GM23338 (cell line): ENCODE measurements at regions not wholly inside any gene's neighbourhood (a gene's known extent, or its start where the extent isn't known, plus 50 kb on each side); places are given as distances from the start of the nearest gene placed in this dataset.

ENCODE experiments used
- ATAC-seq: fragments of 200-7000 bp; cut with Tn5 transposase; 3 replicates; pipeline ENCODE4 v1.9.1; 2020
- DNase-seq: peaks from one replicate; pipeline ENCODE4 v3.0.0-alpha.2; 2015; ENCODE audit warnings: low spot score
- H2AFZ ChIP-seq: fragments of 200-600 bp; sonication (generic); 2 replicates; pipeline ENCODE4 v1.8.0; 2016; ENCODE audit warnings: antibody characterized with exemption, mild to moderate bottlenecking, moderate library complexity
- H3F3A ChIP-seq: fragments of 200-600 bp; sonication (generic); replicated peaks from 2 replicates; pipeline ENCODE4 v1.8.0; 2017; ENCODE audit warnings: antibody characterized with exemption, mixed run types, low read depth
- H3K27ac ChIP-seq: fragments of 200-600 bp; sonication (generic); 2 replicates; pipeline ENCODE4 v1.6.1; 2016; ENCODE audit warnings: low read depth
- H3K27me3 ChIP-seq: fragments of 200-600 bp; sonication (generic); 2 replicates; pipeline ENCODE4 v1.8.0; 2016; ENCODE audit warnings: mild to moderate bottlenecking, mixed run types, moderate library complexity; ENCODE audit not compliant: insufficient read depth
- H3K36me3 ChIP-seq: fragments of 200-600 bp; sonication (generic); 2 replicates; pipeline ENCODE4 v1.8.0; 2016; ENCODE audit warnings: mild to moderate bottlenecking; ENCODE audit not compliant: insufficient read depth
- H3K4me1 ChIP-seq: fragments of 200-600 bp; sonication (generic); 2 replicates; pipeline ENCODE4 v1.8.0; 2016; ENCODE audit warnings: mild to moderate bottlenecking, moderate library complexity; ENCODE audit not compliant: insufficient read depth
- H3K4me2 ChIP-seq: fragments of 200-600 bp; sonication (generic); 2 replicates; pipeline ENCODE4 v1.7.1; 2017; ENCODE audit warnings: mixed run types
- H3K4me3 ChIP-seq: fragments of 200-600 bp; sonication (generic); 2 replicates; pipeline ENCODE4 v1.6.1; 2016; ENCODE audit warnings: mixed run types
- H3K79me2 ChIP-seq: fragments of 200-600 bp; sonication (generic); replicated peaks from 2 replicates; pipeline ENCODE4 v1.8.0; 2017; ENCODE audit warnings: mild to moderate bottlenecking; ENCODE audit not compliant: insufficient read depth
- H3K9me2 ChIP-seq: fragments of 200-600 bp; sonication (generic); 2 replicates; pipeline ENCODE4 v1.8.0; 2017; ENCODE audit not compliant: insufficient read depth
- H4K20me1 ChIP-seq: fragments of 200-600 bp; sonication (generic); replicated peaks from 2 replicates; pipeline ENCODE4 v1.8.0; 2017; ENCODE audit warnings: mild to moderate bottlenecking; ENCODE audit not compliant: insufficient read depth
- H3K27ac Mint-ChIP-seq: 2 replicates; pipeline ENCODE4 v1.8.0; 2020; ENCODE audit warnings: inconsistent platforms, mild to moderate bottlenecking, moderate library complexity, mixed read lengths
- H3K27me3 Mint-ChIP-seq: 3 replicates; pipeline ENCODE4 v1.8.0; 2022; ENCODE audit warnings: low read depth, mild to moderate bottlenecking, moderate library complexity, mixed read lengths, inconsistent platforms; ENCODE audit not compliant: insufficient read depth, poor library complexity
- H3K36me3 Mint-ChIP-seq: 3 replicates; pipeline ENCODE4 v1.8.0; 2021; ENCODE audit warnings: low read depth, mild to moderate bottlenecking, inconsistent platforms, moderate library complexity, mixed read lengths
- H3K4me1 Mint-ChIP-seq: 3 replicates; pipeline ENCODE4 v1.8.0; 2020; ENCODE audit warnings: mild to moderate bottlenecking, inconsistent platforms, mixed read lengths
- H3K4me3 Mint-ChIP-seq: 3 replicates; pipeline ENCODE4 v1.8.0; 2021; ENCODE audit warnings: moderate library complexity, mild to moderate bottlenecking, inconsistent platforms, mixed read lengths
- H3K9me3 Mint-ChIP-seq: 3 replicates; pipeline ENCODE4 v1.8.0; 2020; ENCODE audit warnings: moderate library complexity, mild to moderate bottlenecking, inconsistent platforms, mixed read lengths
- CREB1 ChIP-seq: fragments of 250-450 bp; sonication (Bioruptor Pico); IDR thresholded peaks from 2 replicates; pipeline ENCODE4 v1.5.0; 2020; ENCODE audit warnings: low read depth, mild to moderate bottlenecking, moderate library complexity
- CTCF ChIP-seq, 2 experiments: fragments of 200-600 bp in 1 of 2; sonication (generic) in 1 of 2; conservative IDR thresholded peaks; 2 replicates each; pipeline versions ENCODE4 v1.5.1 to v1.6.1; 2016 to 2017; ENCODE audit warnings: antibody characterized with exemption in 2 of 2, low read depth in 2 of 2, mild to moderate bottlenecking in 2 of 2, moderate library complexity in 1 of 2
- ETS1 ChIP-seq: IDR thresholded peaks from 2 replicates; pipeline ENCODE4 v1.6.1; 2016; ENCODE audit warnings: antibody characterized with exemption
- EZH2phosphoT487 ChIP-seq: fragments of 200-600 bp; sonication (generic); IDR thresholded peaks from one replicate; pipeline ENCODE4 v1.8.1; 2018; ENCODE audit warnings: antibody characterized with exemption; ENCODE audit not compliant: unreplicated experiment
- JUNB ChIP-seq: IDR thresholded peaks from one replicate; pipeline ENCODE4 v1.6.1; 2016; ENCODE audit warnings: antibody characterized with exemption; ENCODE audit not compliant: unreplicated experiment
- POLR2AphosphoS5 ChIP-seq: IDR thresholded peaks from 2 replicates; pipeline ENCODE4 v1.6.1; 2016; ENCODE audit warnings: antibody characterized with exemption, low read depth
- ZNF114 ChIP-seq: fragments of 250-450 bp; sonication (Bioruptor Pico); IDR thresholded peaks from 2 replicates; pipeline ENCODE4 v1.5.0; 2020; ENCODE audit warnings: mild to moderate bottlenecking, moderate library complexity
- ZNF331 ChIP-seq: fragments of 250-450 bp; sonication (Bioruptor Pico); IDR thresholded peaks from 2 replicates; pipeline ENCODE4 v1.5.0; 2020; ENCODE audit warnings: low read depth, mild to moderate bottlenecking, moderate library complexity
- TF ChIP-seq, protein P1 (sequence below): IDR thresholded peaks from one replicate; pipeline ENCODE4 v1.6.1; 2018; ENCODE audit warnings: antibody characterized with exemption; ENCODE audit not compliant: unreplicated experiment
- TF ChIP-seq, protein P2 (sequence below): fragments of 250-450 bp; sonication (Bioruptor Pico); IDR thresholded peaks from 2 replicates; pipeline ENCODE4 v1.5.0; 2020; ENCODE audit warnings: mild to moderate bottlenecking, moderate library complexity

DNA sequence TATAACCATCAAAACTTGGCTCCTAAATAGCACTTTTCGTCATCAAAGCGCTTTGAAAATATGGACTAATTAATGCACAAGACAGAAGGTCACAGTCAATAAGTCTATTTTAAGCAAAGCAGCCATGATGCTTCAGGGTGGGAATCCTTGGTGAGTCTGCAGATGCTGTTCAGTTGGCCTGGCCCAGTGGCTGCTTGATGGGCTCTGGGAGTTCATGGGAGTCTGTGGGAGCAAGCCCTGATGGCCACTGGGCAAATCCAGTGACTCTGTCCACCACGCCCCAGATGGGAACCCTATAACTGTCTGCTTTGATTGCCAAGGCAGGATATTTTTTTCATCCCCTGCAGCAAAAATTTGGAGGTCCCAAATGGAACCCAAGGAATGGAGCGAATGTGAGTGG is 95.7 kb upstream of the CTBP2 start (continued):
- TF ChIP-seq ZNF114 (CRISPR knock-in tag) = no peak

DNA sequence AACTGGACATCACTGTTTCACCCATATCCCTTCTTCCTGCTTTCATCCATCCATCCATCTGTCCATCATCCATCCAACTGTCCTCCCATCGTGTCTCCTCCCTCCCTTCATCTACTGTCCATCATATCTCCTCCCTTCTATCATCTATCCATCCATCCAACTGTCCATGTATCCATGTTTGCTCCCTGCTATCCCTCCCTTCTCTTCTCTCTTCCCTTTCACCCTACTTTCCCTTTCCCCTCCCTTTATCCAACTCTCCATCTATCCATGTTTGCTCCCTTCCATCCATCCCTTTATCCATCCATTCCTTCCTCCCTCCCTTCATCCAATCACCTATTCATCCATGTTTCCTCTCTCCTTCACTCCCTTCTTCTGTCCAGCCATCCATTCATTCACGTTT is 92.6 kb upstream of the CTBP2 start:
- 0 out of 2 replicates have a peak, but pooled peaks cover 2% of the 10 kb centered on the region for H3K9me2 ChIP-seq
- Mint-ChIP-seq H3K36me3 (0 out of 3 replicates have a peak, but pooled peaks cover 5% of the 10 kb centered on the region), H3K4me1 (no peaks in the 10 kb centered on the region), H3K27ac (no peak overlapping the region), H3K4me3 (no peak overlapping the region), H3K27me3 (peaks cover 6% of the 10 kb centered on the region), H3K9me3 (peaks cover 15% of the 10 kb centered on the region)
- H3F3A ChIP-seq = no peaks in the 10 kb centered on the region
- no peaks in the 10 kb centered on the region for H3K79me2 ChIP-seq
- H3K27me3 ChIP-seq = no peaks in the 10 kb centered on the region
- H3K36me3 ChIP-seq = no peaks in the 10 kb centered on the region
- DNase-seq = no peak
- H3K4me3 ChIP-seq = no peak overlapping the region
- H2AFZ ChIP-seq = no peak overlapping the region
- H3K4me2 ChIP-seq = no peak overlapping the region
- no peak overlapping the region for H3K27ac ChIP-seq
- TF ChIP-seq EZH2phosphoT487 (no peak), CTCF (conservative IDR thresholded peaks at IDR 0.05; ENCODE audit: low read depth in 2 of 2) (no peak), ZNF114 (CRISPR knock-in tag) (no peak), POLR2AphosphoS5 (no peak), ETS1 (no peak), ZNF331 (no peak), CREB1 (CRISPR knock-in tag) (no peak), JUNB (no peak)
- TF ChIP-seq, protein P1, sequence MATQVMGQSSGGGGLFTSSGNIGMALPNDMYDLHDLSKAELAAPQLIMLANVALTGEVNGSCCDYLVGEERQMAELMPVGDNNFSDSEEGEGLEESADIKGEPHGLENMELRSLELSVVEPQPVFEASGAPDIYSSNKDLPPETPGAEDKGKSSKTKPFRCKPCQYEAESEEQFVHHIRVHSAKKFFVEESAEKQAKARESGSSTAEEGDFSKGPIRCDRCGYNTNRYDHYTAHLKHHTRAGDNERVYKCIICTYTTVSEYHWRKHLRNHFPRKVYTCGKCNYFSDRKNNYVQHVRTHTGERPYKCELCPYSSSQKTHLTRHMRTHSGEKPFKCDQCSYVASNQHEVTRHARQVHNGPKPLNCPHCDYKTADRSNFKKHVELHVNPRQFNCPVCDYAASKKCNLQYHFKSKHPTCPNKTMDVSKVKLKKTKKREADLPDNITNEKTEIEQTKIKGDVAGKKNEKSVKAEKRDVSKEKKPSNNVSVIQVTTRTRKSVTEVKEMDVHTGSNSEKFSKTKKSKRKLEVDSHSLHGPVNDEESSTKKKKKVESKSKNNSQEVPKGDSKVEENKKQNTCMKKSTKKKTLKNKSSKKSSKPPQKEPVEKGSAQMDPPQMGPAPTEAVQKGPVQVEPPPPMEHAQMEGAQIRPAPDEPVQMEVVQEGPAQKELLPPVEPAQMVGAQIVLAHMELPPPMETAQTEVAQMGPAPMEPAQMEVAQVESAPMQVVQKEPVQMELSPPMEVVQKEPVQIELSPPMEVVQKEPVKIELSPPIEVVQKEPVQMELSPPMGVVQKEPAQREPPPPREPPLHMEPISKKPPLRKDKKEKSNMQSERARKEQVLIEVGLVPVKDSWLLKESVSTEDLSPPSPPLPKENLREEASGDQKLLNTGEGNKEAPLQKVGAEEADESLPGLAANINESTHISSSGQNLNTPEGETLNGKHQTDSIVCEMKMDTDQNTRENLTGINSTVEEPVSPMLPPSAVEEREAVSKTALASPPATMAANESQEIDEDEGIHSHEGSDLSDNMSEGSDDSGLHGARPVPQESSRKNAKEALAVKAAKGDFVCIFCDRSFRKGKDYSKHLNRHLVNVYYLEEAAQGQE = no peak
- TF ChIP-seq, protein P2, sequence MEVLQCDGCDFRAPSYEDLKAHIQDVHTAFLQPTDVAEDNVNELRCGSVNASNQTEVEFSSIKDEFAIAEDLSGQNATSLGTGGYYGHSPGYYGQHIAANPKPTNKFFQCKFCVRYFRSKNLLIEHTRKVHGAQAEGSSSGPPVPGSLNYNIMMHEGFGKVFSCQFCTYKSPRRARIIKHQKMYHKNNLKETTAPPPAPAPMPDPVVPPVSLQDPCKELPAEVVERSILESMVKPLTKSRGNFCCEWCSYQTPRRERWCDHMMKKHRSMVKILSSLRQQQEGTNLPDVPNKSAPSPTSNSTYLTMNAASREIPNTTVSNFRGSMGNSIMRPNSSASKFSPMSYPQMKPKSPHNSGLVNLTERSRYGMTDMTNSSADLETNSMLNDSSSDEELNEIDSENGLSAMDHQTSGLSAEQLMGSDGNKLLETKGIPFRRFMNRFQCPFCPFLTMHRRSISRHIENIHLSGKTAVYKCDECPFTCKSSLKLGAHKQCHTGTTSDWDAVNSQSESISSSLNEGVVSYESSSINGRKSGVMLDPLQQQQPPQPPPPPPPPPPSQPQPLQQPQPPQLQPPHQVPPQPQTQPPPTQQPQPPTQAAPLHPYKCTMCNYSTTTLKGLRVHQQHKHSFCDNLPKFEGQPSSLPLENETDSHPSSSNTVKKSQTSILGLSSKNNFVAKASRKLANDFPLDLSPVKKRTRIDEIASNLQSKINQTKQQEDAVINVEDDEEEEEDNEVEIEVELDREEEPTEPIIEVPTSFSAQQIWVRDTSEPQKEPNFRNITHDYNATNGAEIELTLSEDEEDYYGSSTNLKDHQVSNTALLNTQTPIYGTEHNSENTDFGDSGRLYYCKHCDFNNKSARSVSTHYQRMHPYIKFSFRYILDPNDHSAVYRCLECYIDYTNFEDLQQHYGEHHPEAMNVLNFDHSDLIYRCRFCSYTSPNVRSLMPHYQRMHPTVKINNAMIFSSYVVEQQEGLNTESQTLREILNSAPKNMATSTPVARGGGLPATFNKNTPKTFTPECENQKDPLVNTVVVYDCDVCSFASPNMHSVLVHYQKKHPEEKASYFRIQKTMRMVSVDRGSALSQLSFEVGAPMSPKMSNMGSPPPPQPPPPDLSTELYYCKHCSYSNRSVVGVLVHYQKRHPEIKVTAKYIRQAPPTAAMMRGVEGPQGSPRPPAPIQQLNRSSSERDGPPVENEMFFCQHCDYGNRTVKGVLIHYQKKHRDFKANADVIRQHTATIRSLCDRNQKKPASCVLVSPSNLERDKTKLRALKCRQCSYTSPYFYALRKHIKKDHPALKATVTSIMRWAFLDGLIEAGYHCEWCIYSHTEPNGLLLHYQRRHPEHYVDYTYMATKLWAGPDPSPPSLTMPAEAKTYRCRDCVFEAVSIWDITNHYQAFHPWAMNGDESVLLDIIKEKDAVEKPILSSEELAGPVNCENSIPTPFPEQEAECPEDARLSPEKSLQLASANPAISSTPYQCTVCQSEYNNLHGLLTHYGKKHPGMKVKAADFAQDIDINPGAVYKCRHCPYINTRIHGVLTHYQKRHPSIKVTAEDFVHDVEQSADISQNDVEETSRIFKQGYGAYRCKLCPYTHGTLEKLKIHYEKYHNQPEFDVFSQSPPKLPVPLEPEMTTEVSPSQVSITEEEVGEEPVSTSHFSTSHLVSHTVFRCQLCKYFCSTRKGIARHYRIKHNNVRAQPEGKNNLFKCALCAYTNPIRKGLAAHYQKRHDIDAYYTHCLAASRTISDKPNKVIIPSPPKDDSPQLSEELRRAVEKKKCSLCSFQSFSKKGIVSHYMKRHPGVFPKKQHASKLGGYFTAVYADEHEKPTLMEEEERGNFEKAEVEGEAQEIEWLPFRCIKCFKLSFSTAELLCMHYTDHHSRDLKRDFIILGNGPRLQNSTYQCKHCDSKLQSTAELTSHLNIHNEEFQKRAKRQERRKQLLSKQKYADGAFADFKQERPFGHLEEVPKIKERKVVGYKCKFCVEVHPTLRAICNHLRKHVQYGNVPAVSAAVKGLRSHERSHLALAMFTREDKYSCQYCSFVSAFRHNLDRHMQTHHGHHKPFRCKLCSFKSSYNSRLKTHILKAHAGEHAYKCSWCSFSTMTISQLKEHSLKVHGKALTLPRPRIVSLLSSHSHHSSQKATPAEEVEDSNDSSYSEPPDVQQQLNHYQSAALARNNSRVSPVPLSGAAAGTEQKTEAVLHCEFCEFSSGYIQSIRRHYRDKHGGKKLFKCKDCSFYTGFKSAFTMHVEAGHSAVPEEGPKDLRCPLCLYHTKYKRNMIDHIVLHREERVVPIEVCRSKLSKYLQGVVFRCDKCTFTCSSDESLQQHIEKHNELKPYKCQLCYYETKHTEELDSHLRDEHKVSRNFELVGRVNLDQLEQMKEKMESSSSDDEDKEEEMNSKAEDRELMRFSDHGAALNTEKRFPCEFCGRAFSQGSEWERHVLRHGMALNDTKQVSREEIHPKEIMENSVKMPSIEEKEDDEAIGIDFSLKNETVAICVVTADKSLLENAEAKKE (CRISPR knock-in tag) = no peak
- ATAC-seq = no peak
- no peaks in the 10 kb centered on the region for H4K20me1 ChIP-seq
- H3K4me1 ChIP-seq = peaks cover 5% of the 10 kb centered on the region; the same call in 1 of the 2 replicates
